ENCODE measurements at regions not wholly inside any gene's neighbourhood (a gene's known extent, or its start where the extent isn't known, plus 50 kb on each side); places are given as distances from the start of the nearest gene placed in this dataset.

GRCh38 chr11:19599681-19600080, 113.0 kb upstream of the NAV2 start:
- H3K27me3 Mint-ChIP-seq (ENCODE audit: low read depth) = no peaks in the 10 kb centered on the region
- POLR2A ChIA-PET = no interaction called here
- ATAC-seq = no peak
- DNase-seq = no peak
- H3K9me3 Mint-ChIP-seq (ENCODE audit: insufficient read depth) = no peaks in the 10 kb centered on the region
- no peak overlapping the region for H3K4me3 Mint-ChIP-seq
- CTCF ChIA-PET = no interaction called here
- no peaks in the 10 kb centered on the region for H3K4me1 Mint-ChIP-seq (ENCODE audit: low read depth)
- H3K27ac Mint-ChIP-seq = no peak overlapping the region
- no peaks in the 10 kb centered on the region for H3K36me3 Mint-ChIP-seq (ENCODE audit: low read depth)

GRCh38 chr11:19598876-19599486, 113.7 kb upstream of the NAV2 start:
- ChIA-PET CTCF (no interaction called here), POLR2A (no interaction called here)
- H3K4me3 Mint-ChIP-seq = no peak overlapping the region
- no peak overlapping the region for H3K27ac Mint-ChIP-seq
- H3K9me3 Mint-ChIP-seq (ENCODE audit: insufficient read depth) = no peaks in the 10 kb centered on the region
- peaks cover 2% of the 10 kb centered on the region for H3K27me3 Mint-ChIP-seq (ENCODE audit: low read depth)
- ATAC-seq = no peak
- no peak for DNase-seq
- no peaks in the 10 kb centered on the region for H3K4me1 Mint-ChIP-seq (ENCODE audit: low read depth)
- no peaks in the 10 kb centered on the region for H3K36me3 Mint-ChIP-seq (ENCODE audit: low read depth)

- POLR2A ChIA-PET = no interaction called here
- no peak overlapping the region for H3K4me3 Mint-ChIP-seq
Measured at GRCh38 chr11:19598456-19598855, 114.2 kb upstream of the NAV2 start.

GRCh38 chr11:19597876-19598275, 114.8 kb upstream of the NAV2 start:
- no peaks in the 10 kb centered on the region for H3K36me3 Mint-ChIP-seq (ENCODE audit: low read depth)
- ChIA-PET CTCF (no interaction called here), POLR2A (no interaction called here)
- no peaks in the 10 kb centered on the region for H3K9me3 Mint-ChIP-seq (ENCODE audit: insufficient read depth)
- peaks cover 5% of the 10 kb centered on the region for H3K27me3 Mint-ChIP-seq (ENCODE audit: low read depth)
- no peak overlapping the region for H3K4me3 Mint-ChIP-seq
- no peak for DNase-seq
- H3K27ac Mint-ChIP-seq = no peak overlapping the region
- no peaks in the 10 kb centered on the region for H3K4me1 Mint-ChIP-seq (ENCODE audit: low read depth)
- no peak for ATAC-seq

More at GRCh38 chr11:19598456-19598855, 114.2 kb upstream of the NAV2 start:
- ATAC-seq (no peak), DNase-seq (no peak)
- CTCF ChIA-PET = no interaction called here
- Mint-ChIP-seq H3K27me3 (ENCODE audit: low read depth) (peaks cover 5% of the 10 kb centered on the region), H3K27ac (no peak overlapping the region), H3K36me3 (ENCODE audit: low read depth) (no peaks in the 10 kb centered on the region), H3K4me1 (ENCODE audit: low read depth) (no peaks in the 10 kb centered on the region), H3K9me3 (ENCODE audit: insufficient read depth) (no peaks in the 10 kb centered on the region)

GRCh38 chr11:19597206-19597605, 115.4 kb upstream of the NAV2 start:
- POLR2A ChIA-PET = no interaction called here

GRCh38 chr11:19595840-19596751, 116.5 kb upstream of the NAV2 start:
- CTCF ChIA-PET = interaction anchor here (0.6 kb wide), 1 partner anchor 19 kb away, joined by 3 read pairs; no protein-coding TSS in a partner anchor
- no peak overlapping the region for H3K4me3 Mint-ChIP-seq

More at GRCh38 chr11:19597206-19597605, 115.4 kb upstream of the NAV2 start:
- H3K9me3 Mint-ChIP-seq (ENCODE audit: insufficient read depth) = no peaks in the 10 kb centered on the region
- H3K4me3 Mint-ChIP-seq = no peak overlapping the region
- CTCF ChIA-PET = no interaction called here
- DNase-seq (no peak), ATAC-seq (no peak)
- H3K27me3 Mint-ChIP-seq (ENCODE audit: low read depth) = peaks cover 5% of the 10 kb centered on the region
- no peaks in the 10 kb centered on the region for H3K4me1 Mint-ChIP-seq (ENCODE audit: low read depth)
- H3K36me3 Mint-ChIP-seq (ENCODE audit: low read depth) = no peaks in the 10 kb centered on the region
- no peak overlapping the region for H3K27ac Mint-ChIP-seq

GRCh38 chr11:19595499-19595839, 117.2 kb upstream of the NAV2 start:
- ChIA-PET CTCF (no interaction called here), POLR2A (no interaction called here)
- no peak for DNase-seq
- Mint-ChIP-seq H3K27ac (no peak overlapping the region), H3K9me3 (ENCODE audit: insufficient read depth) (no peaks in the 10 kb centered on the region), H3K27me3 (ENCODE audit: low read depth) (peaks cover 5% of the 10 kb centered on the region), H3K36me3 (ENCODE audit: low read depth) (no peaks in the 10 kb centered on the region), H3K4me3 (no peak overlapping the region), H3K4me1 (ENCODE audit: low read depth) (no peaks in the 10 kb centered on the region)
- no peak for ATAC-seq

More at GRCh38 chr11:19595840-19596751, 116.5 kb upstream of the NAV2 start:
- H3K9me3 Mint-ChIP-seq (ENCODE audit: insufficient read depth) = no peaks in the 10 kb centered on the region
- H3K4me1 Mint-ChIP-seq (ENCODE audit: low read depth) = no peaks in the 10 kb centered on the region
- peaks cover 5% of the 10 kb centered on the region for H3K27me3 Mint-ChIP-seq (ENCODE audit: low read depth)
- no peaks in the 10 kb centered on the region for H3K36me3 Mint-ChIP-seq (ENCODE audit: low read depth)
- ATAC-seq (no peak), DNase-seq (no peak)
- H3K27ac Mint-ChIP-seq = no peak overlapping the region
- POLR2A ChIA-PET = no interaction called here

- ChIA-PET CTCF (interaction anchor here (0.8 kb wide), 1 partner anchor 87 kb away, joined by 3 read pairs; no protein-coding TSS in a partner anchor), POLR2A (no interaction called here)
- Mint-ChIP-seq H3K9me3 (ENCODE audit: insufficient read depth) (no peaks in the 10 kb centered on the region), H3K36me3 (ENCODE audit: low read depth) (no peaks in the 10 kb centered on the region), H3K4me1 (ENCODE audit: low read depth) (no peaks in the 10 kb centered on the region), H3K4me3 (no peak overlapping the region), H3K27me3 (ENCODE audit: low read depth) (peaks cover 5% of the 10 kb centered on the region), H3K27ac (no peak overlapping the region)
- DNase-seq (no peak), ATAC-seq (no peak)
Measured at GRCh38 chr11:19594326-19594725, 118.3 kb upstream of the NAV2 start.

GRCh38 chr11:19592842-19593241, 119.8 kb upstream of the NAV2 start:
- H3K4me1 Mint-ChIP-seq (ENCODE audit: low read depth) = no peaks in the 10 kb centered on the region
- DNase-seq (no peak), ATAC-seq (no peak)
- no peak overlapping the region for H3K27ac Mint-ChIP-seq
- peaks cover 5% of the 10 kb centered on the region for H3K27me3 Mint-ChIP-seq (ENCODE audit: low read depth)
- CTCF ChIA-PET = no interaction called here
- H3K4me3 Mint-ChIP-seq = no peak overlapping the region
- no peaks in the 10 kb centered on the region for H3K9me3 Mint-ChIP-seq (ENCODE audit: insufficient read depth)
- POLR2A ChIA-PET = no interaction called here
- no peaks in the 10 kb centered on the region for H3K36me3 Mint-ChIP-seq (ENCODE audit: low read depth)

GRCh38 chr11:19589567-19590260, 122.9 kb upstream of the NAV2 start:
- H3K9me3 Mint-ChIP-seq (ENCODE audit: insufficient read depth) = no peaks in the 10 kb centered on the region
- ChIA-PET CTCF (interaction anchor here (1.3 kb wide), 1 partner anchor 153 kb away, joined by 3 read pairs; no protein-coding TSS in a partner anchor), POLR2A (no interaction called here)
- H3K27me3 Mint-ChIP-seq (ENCODE audit: low read depth) = peaks cover 5% of the 10 kb centered on the region
- no peak for DNase-seq
- ATAC-seq = no peak
- H3K4me1 Mint-ChIP-seq (ENCODE audit: low read depth) = no peaks in the 10 kb centered on the region
- no peak overlapping the region for H3K4me3 Mint-ChIP-seq
- no peak overlapping the region for H3K27ac Mint-ChIP-seq
- H3K36me3 Mint-ChIP-seq (ENCODE audit: low read depth) = no peaks in the 10 kb centered on the region

- H3K4me1 Mint-ChIP-seq (ENCODE audit: low read depth) = no peaks in the 10 kb centered on the region
- no peaks in the 10 kb centered on the region for H3K36me3 Mint-ChIP-seq (ENCODE audit: low read depth)
- H3K9me3 Mint-ChIP-seq (ENCODE audit: insufficient read depth) = no peaks in the 10 kb centered on the region
- no peak overlapping the region for H3K4me3 Mint-ChIP-seq
- H3K27ac Mint-ChIP-seq = no peak overlapping the region
- no peak for DNase-seq
- no peaks in the 10 kb centered on the region for H3K27me3 Mint-ChIP-seq (ENCODE audit: low read depth)
- POLR2A ChIA-PET = no interaction called here
- ATAC-seq = no peak
- CTCF ChIA-PET = no interaction called here
Measured at GRCh38 chr11:19587979-19588378, 124.7 kb upstream of the NAV2 start.

GRCh38 chr11:19580646-19581045, 132.0 kb upstream of the NAV2 start:
- H3K4me3 Mint-ChIP-seq = no peak overlapping the region
- H3K9me3 Mint-ChIP-seq (ENCODE audit: insufficient read depth) = no peaks in the 10 kb centered on the region
- CTCF ChIA-PET = no interaction called here

More at GRCh38 chr11:19580646-19581045, 132.0 kb upstream of the NAV2 start:
- POLR2A ChIA-PET = no interaction called here
- H3K4me1 Mint-ChIP-seq (ENCODE audit: low read depth) = no peaks in the 10 kb centered on the region
- no peaks in the 10 kb centered on the region for H3K36me3 Mint-ChIP-seq (ENCODE audit: low read depth)
- H3K27ac Mint-ChIP-seq = no peak overlapping the region
- H3K27me3 Mint-ChIP-seq (ENCODE audit: low read depth) = no peaks in the 10 kb centered on the region
- DNase-seq = no peak
- ATAC-seq = no peak
